ENCODE measurements at regions not wholly inside any gene's neighbourhood (a gene's known extent, or its start where the extent isn't known, plus 50 kb on each side); places are given as distances from the start of the nearest gene placed in this dataset.
"Not testable (repeated sequence)": the region's sequence is repeated elsewhere in the genome, so short reads cannot be mapped to it uniquely, and the experiment has no call there.

DNA sequence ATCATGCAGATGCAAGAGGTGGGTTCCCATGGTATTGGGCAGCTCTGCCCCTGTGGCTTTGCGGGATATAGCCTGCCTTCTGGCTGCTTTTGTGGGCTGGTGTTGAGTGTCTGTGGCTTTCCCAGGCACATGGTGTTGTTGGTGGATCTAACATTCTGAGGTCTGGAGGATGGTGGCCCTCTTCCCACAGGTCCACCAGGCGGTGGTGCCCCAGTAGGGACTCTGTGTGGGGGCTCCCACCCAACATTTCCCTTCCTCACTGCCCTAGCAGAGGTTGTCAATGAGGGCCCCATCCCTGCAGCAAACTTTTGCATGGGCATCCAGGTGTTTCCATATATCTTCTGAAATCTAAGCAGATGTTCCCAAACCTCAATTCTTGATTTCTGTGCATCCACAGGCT lies 420.5 kb upstream of the TPTE start:
- not testable (repeated sequence) for H3K9me3 ChIP-seq; ATAC-seq (ENCODE audit: low FRiP score in 2 of 2); H3K4me3 ChIP-seq; H3K4me1 ChIP-seq; H3K27me3 ChIP-seq; DNase-seq; H3K36me3 ChIP-seq; H3K27ac ChIP-seq
- 71% methylated on average over 1 of the region's 2 CpGs; no CpG with 5 or more reads in 1 of the 2 donors for WGBS, 2 donors

DNA sequence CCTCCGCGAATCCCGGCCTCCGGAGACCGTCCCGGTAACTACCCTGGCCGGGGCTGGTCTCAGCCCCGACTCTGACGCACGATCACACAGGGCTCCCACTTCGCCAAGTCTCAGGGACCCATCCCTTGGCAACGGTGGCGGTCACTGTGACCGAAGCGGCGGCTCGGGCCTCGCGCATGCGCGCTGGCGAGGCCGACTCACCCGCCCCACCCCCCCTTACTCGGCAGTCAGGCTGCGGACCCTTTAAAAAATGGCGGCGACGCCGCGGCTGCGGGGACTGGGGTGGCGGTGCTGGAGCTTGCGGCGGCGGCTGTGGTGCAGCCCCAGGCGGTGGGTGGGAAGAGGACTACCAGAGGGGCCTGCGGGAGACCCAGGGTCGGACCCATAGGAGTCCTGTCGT lies 402.0 kb upstream of the TPTE start:
- DNase-seq = peak in 1 of 2 donors; percentile 83
- not testable (repeated sequence) for H3K27me3 ChIP-seq; H3K36me3 ChIP-seq; H3K4me1 ChIP-seq; ATAC-seq (ENCODE audit: low FRiP score in 2 of 2); H3K4me3 ChIP-seq; H3K27ac ChIP-seq
- 76 to 77% methylated on average over 24 to 33 of the region's 40 CpGs for WGBS, 2 donors
- peaks cover 0 to 28% (median 3%) of the 10 kb centered on the region in 4 donors for H3K9me3 ChIP-seq

DNA sequence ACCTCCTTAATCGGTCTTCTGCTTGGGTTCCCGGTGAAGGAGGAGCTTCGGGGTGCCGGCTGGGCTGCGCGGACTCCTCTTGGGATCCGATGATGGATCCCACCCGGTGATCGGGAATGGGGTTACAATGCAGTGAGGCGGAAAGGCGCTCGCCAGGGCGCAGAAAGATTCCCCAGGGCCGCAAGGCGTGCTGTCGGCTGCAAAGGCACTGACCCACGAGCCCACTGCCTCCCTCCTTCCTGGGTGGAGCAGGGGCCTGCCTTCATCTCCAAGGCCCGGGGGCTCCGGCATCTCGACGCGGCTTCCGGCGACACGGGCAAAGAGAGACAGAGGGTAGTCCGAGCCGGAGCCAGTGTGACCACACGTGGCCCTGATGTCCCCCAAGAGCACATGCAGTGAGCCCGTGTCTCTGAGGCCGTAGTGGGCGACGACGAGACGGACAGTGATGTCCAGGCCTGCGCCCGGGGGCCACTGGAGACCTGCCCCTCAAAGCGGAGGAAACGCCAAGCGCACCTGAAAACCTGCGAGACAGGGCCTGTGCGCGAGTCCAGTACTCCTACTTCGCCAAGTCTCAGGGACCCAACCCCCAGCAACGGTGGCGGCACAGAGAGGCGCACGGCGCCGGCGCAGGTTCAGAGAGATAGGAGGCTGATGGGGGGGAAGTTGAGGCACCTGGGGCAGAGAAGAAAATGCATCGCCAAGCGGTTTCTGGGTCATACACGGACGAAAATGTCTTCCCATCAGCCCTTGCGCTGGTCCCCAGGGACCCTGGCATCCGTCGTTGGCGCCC lies 401.4 kb upstream of the TPTE start:
- not testable (repeated sequence) for H3K4me3 ChIP-seq; H3K27me3 ChIP-seq; ATAC-seq (ENCODE audit: low FRiP score in 2 of 2); H3K4me1 ChIP-seq; H3K36me3 ChIP-seq; H3K27ac ChIP-seq
- WGBS, 2 donors = 73 to 83% methylated on average over 40 to 54 of the region's 58 CpGs
- peak in 1 of 2 donors; percentile 86 for DNase-seq
- peaks cover 0 to 28% (median 3%) of the 10 kb centered on the region in 4 donors for H3K9me3 ChIP-seq

DNA sequence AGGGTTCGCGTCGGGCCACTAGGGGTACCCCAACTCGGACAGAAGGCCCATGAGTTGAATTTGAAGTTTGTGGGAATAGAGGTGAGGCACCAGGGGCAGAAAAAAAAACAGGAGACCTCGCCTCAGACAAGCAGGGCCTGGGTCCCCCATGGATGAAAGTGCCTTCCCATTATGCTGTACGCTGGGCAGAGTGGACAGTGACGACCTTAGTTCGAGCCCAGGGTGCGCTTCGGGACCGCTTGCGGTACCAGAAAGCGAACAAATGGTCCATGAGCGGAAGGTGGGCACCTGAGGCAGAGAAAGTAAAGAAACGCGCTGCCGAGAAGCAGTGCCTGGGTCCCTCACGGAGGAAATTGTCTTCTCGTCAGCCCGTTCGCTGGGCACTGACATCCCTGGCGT lies 400.8 kb upstream of the TPTE start:
- H3K27me3 ChIP-seq; H3K27ac ChIP-seq; H3K36me3 ChIP-seq; H3K4me1 ChIP-seq; ATAC-seq (ENCODE audit: low FRiP score in 2 of 2); H3K4me3 ChIP-seq: not testable (repeated sequence)
- 76 to 81% methylated on average over 10 to 15 of the region's 22 CpGs for WGBS, 2 donors
- DNase-seq = peak in 1 of 2 donors; percentile 46
- peaks cover 0 to 30% (median 3%) of the 10 kb centered on the region in 4 donors for H3K9me3 ChIP-seq

DNA sequence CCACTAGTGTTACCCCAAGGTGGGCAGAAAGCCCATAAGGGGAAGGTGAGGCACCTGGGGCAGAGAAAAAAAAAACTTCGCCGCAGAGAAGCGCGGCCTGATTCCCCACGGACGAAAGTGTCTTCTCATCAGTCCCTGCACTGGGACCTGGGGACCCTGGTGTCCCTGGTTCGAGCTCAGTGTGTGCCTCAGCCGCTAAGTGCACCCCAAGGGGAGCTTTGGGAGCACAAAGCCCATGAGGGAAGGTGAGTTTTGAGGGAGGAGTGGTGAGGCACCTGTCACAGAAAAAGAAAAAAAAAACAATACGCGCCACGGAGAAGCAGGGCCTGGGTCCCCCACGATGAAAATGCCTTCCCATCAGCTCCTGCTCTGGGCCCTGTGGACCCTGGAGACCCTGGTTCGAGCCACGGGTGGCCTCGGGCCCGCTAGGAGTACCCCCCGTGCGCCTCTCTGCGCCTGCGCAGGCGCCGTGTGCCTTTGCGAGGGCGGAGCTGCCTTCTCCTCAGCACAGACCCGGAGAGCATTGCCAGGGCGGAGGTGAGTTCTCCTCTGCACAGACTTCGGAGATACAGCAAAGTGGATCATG lies 400.3 kb upstream of the TPTE start:
- peak in 1 of 2 donors; percentile 73 for DNase-seq
- not testable (repeated sequence) for H3K4me1 ChIP-seq; H3K27me3 ChIP-seq; ATAC-seq (ENCODE audit: low FRiP score in 2 of 2); H3K36me3 ChIP-seq; H3K4me3 ChIP-seq; H3K27ac ChIP-seq
- WGBS, 2 donors = 71 to 78% methylated on average over 17 to 26 of the region's 27 CpGs
- peaks cover 0 to 33% (median 4%) of the 10 kb centered on the region in 4 donors for H3K9me3 ChIP-seq

DNA sequence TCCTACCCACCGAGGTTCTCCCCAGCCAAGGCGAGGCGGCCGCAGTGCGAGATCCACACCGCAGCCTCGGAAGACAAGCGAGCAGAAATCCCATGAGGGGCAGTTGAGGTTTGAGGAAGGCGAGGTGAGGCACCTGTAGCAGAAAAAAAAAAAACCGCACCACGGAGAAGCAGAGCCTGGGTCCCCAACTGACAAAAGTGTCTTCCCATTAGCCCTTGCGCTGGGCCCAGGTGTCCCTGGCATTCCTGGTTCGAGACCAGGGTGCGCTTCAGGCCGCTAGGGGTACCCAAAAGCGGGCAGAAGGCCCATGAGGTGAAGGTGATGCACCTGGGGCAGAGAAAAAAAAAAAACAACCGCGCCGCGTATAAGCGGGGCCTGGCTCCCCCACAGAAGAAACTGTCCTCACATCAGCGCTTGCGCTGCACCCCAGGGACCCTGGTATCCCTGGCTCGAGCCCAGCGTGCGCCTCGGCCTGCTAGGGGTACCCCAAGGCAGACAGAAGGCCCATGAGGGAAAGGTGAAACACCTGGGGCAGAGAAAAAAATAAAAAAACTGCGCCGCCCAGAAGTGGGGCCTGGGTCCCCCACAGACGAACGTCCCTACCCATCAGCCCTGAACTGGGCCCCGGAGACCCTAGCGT lies 399.4 kb upstream of the TPTE start:
- 61 to 77% methylated on average over 27 to 31 of the region's 33 CpGs for WGBS, 2 donors
- DNase-seq = peak in 1 of 2 donors; percentile 41
- peaks cover 0 to 33% (median 4%) of the 10 kb centered on the region in 4 donors for H3K9me3 ChIP-seq

DNA sequence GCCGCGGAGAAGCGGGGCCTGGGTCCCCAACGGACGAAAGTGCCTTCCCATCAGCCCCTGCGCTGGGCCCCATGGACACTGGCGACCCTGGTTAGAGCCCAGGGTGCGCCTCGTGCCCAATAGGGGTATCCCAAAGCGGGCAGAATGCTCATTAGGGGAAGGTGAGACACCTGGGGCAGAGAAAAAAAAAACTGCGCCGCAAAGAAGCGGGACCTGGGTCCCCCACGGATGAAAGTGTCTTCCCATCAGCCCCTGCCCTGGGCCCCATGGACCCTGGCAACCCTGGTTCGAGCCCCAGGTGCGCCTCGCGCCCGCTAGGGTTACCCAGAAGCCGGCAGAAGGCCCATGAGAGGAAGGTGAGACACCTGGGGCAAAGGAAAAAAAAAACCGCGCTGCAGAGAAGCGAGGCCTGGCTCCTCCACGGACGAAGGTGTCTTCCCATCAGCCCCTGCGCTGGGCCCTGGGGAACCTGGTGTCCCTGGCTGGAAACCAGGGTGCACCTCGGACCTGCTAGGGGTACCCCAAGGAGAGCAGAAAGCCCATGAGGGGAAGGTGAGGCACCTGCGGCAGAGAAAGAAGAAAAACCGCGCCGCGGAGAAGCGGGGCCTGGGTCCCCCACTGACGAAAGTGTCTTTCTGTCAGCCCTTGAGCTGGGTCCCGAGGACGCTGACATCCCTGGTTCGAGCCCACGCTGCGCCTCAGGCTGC lies 398.4 kb upstream of the TPTE start:
- H3K4me3 ChIP-seq; H3K36me3 ChIP-seq; ATAC-seq (ENCODE audit: low FRiP score in 2 of 2); H3K27me3 ChIP-seq; H3K27ac ChIP-seq; H3K4me1 ChIP-seq: not testable (repeated sequence)
- H3K9me3 ChIP-seq = peaks cover 0 to 33% (median 4%) of the 10 kb centered on the region in 4 donors
- peak in 1 of 2 donors; percentile 53 for DNase-seq
- 61 to 70% methylated on average over 24 to 38 of the region's 39 CpGs for WGBS, 2 donors

More for the DNA sequence above, 399.4 kb upstream of the TPTE start:
- H3K27ac ChIP-seq; H3K4me1 ChIP-seq; H3K36me3 ChIP-seq; H3K4me3 ChIP-seq; H3K27me3 ChIP-seq; ATAC-seq (ENCODE audit: low FRiP score in 2 of 2): not testable (repeated sequence)

DNA sequence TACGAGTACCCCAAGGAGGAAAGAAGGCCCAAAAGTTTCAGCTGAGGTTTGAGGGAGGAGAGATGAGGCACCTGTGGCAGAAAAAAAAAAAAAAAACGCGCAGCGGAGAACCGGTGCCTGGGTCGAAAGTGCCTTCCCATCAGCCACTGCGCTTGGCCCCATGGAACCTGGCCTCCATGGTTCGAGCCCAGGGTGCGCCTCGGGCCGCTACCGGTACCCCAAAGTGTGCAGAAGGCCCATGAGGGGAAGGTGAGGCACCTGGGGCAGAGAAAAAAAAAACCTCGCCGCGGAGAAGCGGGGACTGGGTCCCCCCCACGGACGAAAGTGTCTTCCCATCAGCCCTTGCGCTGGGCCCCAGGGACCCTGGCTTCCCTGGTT lies 397.9 kb upstream of the TPTE start:
- not testable (repeated sequence) for H3K4me3 ChIP-seq; H3K27ac ChIP-seq; H3K4me1 ChIP-seq; H3K36me3 ChIP-seq; H3K27me3 ChIP-seq; ATAC-seq (ENCODE audit: low FRiP score in 2 of 2)
- WGBS, 2 donors = 70 to 71% methylated on average over 18 to 19 of the region's 19 CpGs
- H3K9me3 ChIP-seq = peaks cover 0 to 33% (median 4%) of the 10 kb centered on the region in 4 donors
- DNase-seq = peak in 1 of 2 donors; percentile 69

DNA sequence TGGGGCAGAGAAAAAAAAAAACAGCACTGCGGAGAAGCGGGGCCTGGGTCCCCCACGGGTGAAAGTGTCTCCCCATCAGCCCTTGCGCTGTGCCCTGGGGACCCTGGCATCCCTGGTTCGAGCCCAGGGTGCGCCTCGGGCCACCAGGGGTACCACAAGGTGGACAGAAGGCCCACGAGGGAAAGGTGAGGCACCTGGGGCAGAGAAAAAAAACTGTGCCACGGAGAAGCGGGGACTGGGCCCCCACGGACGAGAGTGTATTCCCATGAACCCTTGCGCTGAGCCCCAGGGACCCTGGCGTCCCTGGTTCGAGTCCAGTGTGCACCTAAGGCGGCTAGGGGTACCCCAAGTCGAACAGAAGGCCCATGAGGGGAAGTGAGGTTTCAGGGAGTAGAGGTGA lies 395.8 kb upstream of the TPTE start:
- 76 to 78% methylated on average over 15 of the region's 17 CpGs for WGBS, 2 donors

DNA sequence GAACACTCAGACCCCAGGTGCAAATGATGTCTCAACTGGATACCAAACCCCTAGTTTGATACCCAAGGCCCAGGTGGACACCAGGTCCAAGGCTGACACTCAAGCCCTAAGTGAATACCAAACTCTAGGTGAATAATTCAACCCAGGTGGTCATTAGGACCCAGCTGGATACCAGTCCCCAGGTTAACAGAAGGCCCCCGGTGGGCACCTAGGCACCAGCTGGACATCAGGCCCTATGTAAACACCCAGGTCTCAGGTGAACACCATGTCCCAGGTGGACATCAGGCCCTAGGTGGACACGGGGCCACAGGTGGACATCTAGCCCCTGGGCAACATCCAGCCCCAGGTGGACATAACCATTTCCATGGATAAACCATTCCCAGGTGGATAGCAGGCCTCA lies 387.3 kb upstream of the TPTE start:
- H3K27ac ChIP-seq; H3K36me3 ChIP-seq; H3K4me3 ChIP-seq; ATAC-seq (ENCODE audit: low FRiP score in 2 of 2); DNase-seq; H3K9me3 ChIP-seq; H3K4me1 ChIP-seq; H3K27me3 ChIP-seq: not testable (repeated sequence)
- WGBS, 2 donors = 64 to 80% methylated on average over 1 to 2 of the region's 2 CpGs

More for the DNA sequence above, 395.8 kb upstream of the TPTE start:
- not testable (repeated sequence) for H3K27me3 ChIP-seq; H3K4me1 ChIP-seq; ATAC-seq (ENCODE audit: low FRiP score in 2 of 2); H3K36me3 ChIP-seq; H3K27ac ChIP-seq; H3K4me3 ChIP-seq
- peak in 1 of 2 donors; percentile 43 for DNase-seq
- H3K9me3 ChIP-seq = peaks cover 0 to 25% (median 4%) of the 10 kb centered on the region in 4 donors

DNA sequence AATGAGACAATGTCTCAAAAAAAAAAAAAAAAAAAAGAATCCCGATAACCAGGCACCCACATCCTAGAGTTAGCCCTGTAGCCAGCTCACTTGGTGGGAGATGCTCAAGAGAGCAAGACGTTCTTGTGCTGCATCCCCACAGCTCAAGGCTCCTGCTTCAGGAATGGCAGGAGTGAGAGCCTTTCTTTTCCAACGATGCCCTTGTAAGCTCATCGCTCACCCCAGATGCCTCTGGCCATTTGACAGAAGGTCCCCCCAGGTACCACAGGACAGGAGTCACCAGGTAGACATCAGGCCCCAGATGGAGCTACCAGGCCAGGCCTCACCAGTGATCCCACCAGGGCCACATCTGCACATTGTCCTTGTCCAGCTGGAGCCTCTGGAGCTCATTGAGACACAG lies 385.5 kb upstream of the TPTE start:
- not testable (repeated sequence) for H3K4me1 ChIP-seq; H3K4me3 ChIP-seq; H3K9me3 ChIP-seq; DNase-seq; ATAC-seq (ENCODE audit: low FRiP score in 2 of 2); H3K27ac ChIP-seq; H3K27me3 ChIP-seq; H3K36me3 ChIP-seq
- WGBS, 2 donors = 83 to 86% methylated on average over 4 of the region's 4 CpGs

DNA sequence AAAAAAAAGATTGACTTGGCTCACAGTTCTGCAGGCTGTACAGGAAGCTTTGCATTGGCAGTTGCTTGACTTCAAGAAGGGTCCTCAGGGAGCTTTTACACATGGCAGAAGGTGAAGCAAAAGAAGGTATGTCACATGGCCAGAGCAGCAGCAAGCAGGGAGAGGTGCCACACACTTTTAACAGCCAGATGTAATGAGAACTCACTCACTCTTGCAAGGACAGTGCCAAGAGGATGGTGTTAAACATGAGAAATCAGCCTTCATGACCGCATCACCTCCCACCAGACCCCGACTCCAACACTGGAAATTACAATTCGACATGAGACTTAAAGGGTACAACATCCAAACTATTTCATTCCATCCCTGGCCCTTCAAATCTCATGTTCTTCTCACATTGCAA lies 367.2 kb upstream of the TPTE start:
- WGBS, 2 donors = 61 to 64% methylated on average over 3 of the region's 3 CpGs
- H3K9me3 ChIP-seq; H3K27me3 ChIP-seq; H3K36me3 ChIP-seq; H3K27ac ChIP-seq; H3K4me1 ChIP-seq; ATAC-seq (ENCODE audit: low FRiP score in 2 of 2); H3K4me3 ChIP-seq; DNase-seq: not testable (repeated sequence)

Data from upper lobe of left lung (tissue), 6 donors.